Astrocyte (in vitro differentiated cells and primary cell): ENCODE measurements at regions not wholly inside any gene's neighbourhood (a gene's known extent, or its start where the extent isn't known, plus 50 kb on each side); places are given as distances from the start of the nearest gene placed in this dataset.
"Not testable (repeated sequence)": the region's sequence is repeated elsewhere in the genome, so short reads cannot be mapped to it uniquely, and the experiment has no call there.

ENCODE experiments used
- DNase-seq: peaks from one replicate; pipeline ENCODE4 v3.0.0-alpha.2; 2010; ENCODE audit warnings: low read depth
- FAIRE-seq: peaks from 2 replicates; lab custom pipeline; 2011; peaks lifted over from hg19 to GRCh38; lab: Jason Lieb, UNC
- H2AFZ ChIP-seq: 2 replicates; pipeline ENCODE4 v1.6.0; 2012; ENCODE audit warnings: low read depth, low read length, inconsistent platforms
- H3K27ac ChIP-seq: 2 replicates; pipeline ENCODE4 v1.5.1; 2011; ENCODE audit warnings: low read depth, low read length, inconsistent platforms
- H3K27me3 ChIP-seq: 2 replicates; pipeline ENCODE4 v1.6.0; 2011; ENCODE audit warnings: low read length, inconsistent platforms; ENCODE audit not compliant: insufficient read depth
- H3K36me3 ChIP-seq: 2 replicates; pipeline ENCODE4 v1.5.1; 2011; ENCODE audit warnings: low read length, inconsistent platforms; ENCODE audit not compliant: insufficient read depth
- H3K4me1 ChIP-seq: 2 replicates; pipeline ENCODE4 v1.5.1; 2011; ENCODE audit warnings: low read length, inconsistent platforms; ENCODE audit not compliant: insufficient read depth
- H3K4me2 ChIP-seq: 2 replicates; pipeline ENCODE4 v1.6.0; 2012; ENCODE audit warnings: low read length, inconsistent platforms
- H3K4me3 ChIP-seq: 2 replicates; pipeline ENCODE4 v1.5.1; 2011; ENCODE audit warnings: low read depth, mild to moderate bottlenecking, low read length, inconsistent platforms; ENCODE audit not compliant: insufficient read depth
- H3K79me2 ChIP-seq: 2 replicates; pipeline ENCODE4 v1.6.0; 2012; ENCODE audit warnings: mild to moderate bottlenecking, low read length, inconsistent platforms; ENCODE audit not compliant: insufficient read depth
- H3K9ac ChIP-seq: 2 replicates; pipeline ENCODE4 v1.6.0; 2012; ENCODE audit warnings: mild to moderate bottlenecking, low read length, inconsistent platforms
- H3K9me3 ChIP-seq: 2 replicates; pipeline ENCODE4 v1.5.1; 2012; ENCODE audit warnings: low read depth, mild to moderate bottlenecking, low read length, inconsistent platforms; ENCODE audit not compliant: insufficient read depth
- H4K20me1 ChIP-seq: 2 replicates; pipeline ENCODE4 v1.6.0; 2012; ENCODE audit warnings: low read length, inconsistent platforms; ENCODE audit not compliant: insufficient read depth
- H3K27ac Mint-ChIP-seq: one replicate; pipeline ENCODE4 v1.8.0; 2021; ENCODE audit warnings: mild to moderate bottlenecking, mixed read lengths; ENCODE audit not compliant: unreplicated experiment
- H3K27me3 Mint-ChIP-seq: one replicate; pipeline ENCODE4 v1.8.0; 2021; ENCODE audit warnings: low read depth, mixed read lengths; ENCODE audit not compliant: unreplicated experiment
- H3K36me3 Mint-ChIP-seq: one replicate; pipeline ENCODE4 v1.8.0; 2021; ENCODE audit warnings: low read depth, mixed read lengths; ENCODE audit not compliant: unreplicated experiment
- H3K4me1 Mint-ChIP-seq: one replicate; pipeline ENCODE4 v1.8.0; 2021; ENCODE audit warnings: low read depth, mixed read lengths; ENCODE audit not compliant: unreplicated experiment
- H3K4me3 Mint-ChIP-seq: one replicate; pipeline ENCODE4 v1.8.0; 2021; ENCODE audit warnings: mild to moderate bottlenecking, moderate library complexity, mixed read lengths; ENCODE audit not compliant: unreplicated experiment
- H3K9me3 Mint-ChIP-seq: one replicate; pipeline ENCODE4 v1.8.0; 2021; ENCODE audit warnings: mild to moderate bottlenecking, mixed read lengths; ENCODE audit not compliant: unreplicated experiment
- CTCF ChIP-seq: IDR thresholded peaks from 2 replicates; pipeline ENCODE4 v1.5.1; 2011; ENCODE audit warnings: low read depth, mild to moderate bottlenecking, inconsistent platforms, low read length, moderate library complexity; ENCODE audit not compliant: insufficient read depth
- EZH2 ChIP-seq: IDR thresholded peaks from 2 replicates; pipeline ENCODE4 v1.6.1; 2012; ENCODE audit warnings: mild to moderate bottlenecking, low read length, inconsistent platforms; ENCODE audit not compliant: insufficient read depth

- H3K36me3 Mint-ChIP-seq = no peaks in the 10 kb centered on the region
- no peak overlapping the region for H3K4me3 Mint-ChIP-seq
- FAIRE-seq = no peak
Observed at GRCh38 chr9:31556667-31557463, 827.6 kb upstream of the ACO1 start.

GRCh38 chr9:31572190-31572589 is 812.3 kb upstream of the ACO1 start:
- FAIRE-seq, H3K36me3 ChIP-seq, H3K4me3 Mint-ChIP-seq, H3K36me3 Mint-ChIP-seq, H2AFZ ChIP-seq, H3K9me3 ChIP-seq, H3K4me3 ChIP-seq, H4K20me1 ChIP-seq, H3K4me1 ChIP-seq, H3K27me3 ChIP-seq, H3K9ac ChIP-seq, H3K4me2 ChIP-seq, H3K79me2 ChIP-seq, H3K9me3 Mint-ChIP-seq, H3K27me3 Mint-ChIP-seq: not testable (repeated sequence)
- Mint-ChIP-seq H3K4me1 (peaks cover 26% of the 10 kb centered on the region), H3K27ac (peak overlapping the region; percentile 84)
- H3K27ac ChIP-seq = peak overlapping the region; percentile 49
- DNase-seq = peak; percentile 3

More at GRCh38 chr9:31556667-31557463, 827.6 kb upstream of the ACO1 start:
- Histone ChIP-seq H3K27me3 (no peaks in the 10 kb centered on the region), H4K20me1 (no peaks in the 10 kb centered on the region), H3K4me2 (no peak overlapping the region), H3K9me3 (no peaks in the 10 kb centered on the region), H3K36me3 (no peaks in the 10 kb centered on the region), H3K27ac (no peak overlapping the region), H3K4me1 (no peaks in the 10 kb centered on the region), H3K9ac (no peak overlapping the region), H3K79me2 (no peaks in the 10 kb centered on the region), H2AFZ (no peak overlapping the region), H3K4me3 (no peak overlapping the region)
- no peak for DNase-seq
- Mint-ChIP-seq H3K27me3 (no peaks in the 10 kb centered on the region), H3K9me3 (no peaks in the 10 kb centered on the region), H3K27ac (no peak overlapping the region), H3K4me1 (no peaks in the 10 kb centered on the region)
- TF ChIP-seq CTCF (no peak), EZH2 (no peak)

GRCh38 chr9:31573561-31573960 is 810.9 kb upstream of the ACO1 start:
- no peak overlapping the region for H3K4me2 ChIP-seq
- Mint-ChIP-seq H3K36me3 (no peaks in the 10 kb centered on the region), H3K4me3 (no peak overlapping the region), H3K4me1 (peaks cover 28% of the 10 kb centered on the region), H3K9me3 (peaks cover 2% of the 10 kb centered on the region), H3K27ac (peak overlapping the region; percentile 84), H3K27me3 (no peaks in the 10 kb centered on the region)
- H3K4me3 ChIP-seq = no peak overlapping the region
- H2AFZ ChIP-seq = no peak overlapping the region
- H3K9ac ChIP-seq = no peak overlapping the region
- no peaks in the 10 kb centered on the region for H3K36me3 ChIP-seq
- no peaks in the 10 kb centered on the region for H3K9me3 ChIP-seq
- no peak overlapping the region for H3K27ac ChIP-seq
- peaks cover 7% of the 10 kb centered on the region for H3K4me1 ChIP-seq
- H4K20me1 ChIP-seq = no peaks in the 10 kb centered on the region
- H3K79me2 ChIP-seq = no peaks in the 10 kb centered on the region
- DNase-seq (no peak), FAIRE-seq (no peak)
- TF ChIP-seq CTCF (no peak), EZH2 (no peak)
- H3K27me3 ChIP-seq = no peaks in the 10 kb centered on the region
